COLO668 (cell line): ENCODE measurements at regions not wholly inside any gene's neighbourhood (a gene's known extent, or its start where the extent isn't known, plus 50 kb on each side); places are given as distances from the start of the nearest gene placed in this dataset.
A peak's percentile ranks its signal among the peaks of the same experiment; 100 is the strongest.

ENCODE experiments used
- DNase-seq: peaks from one replicate; lab custom pipeline; 2025; ENCODE audit not compliant: unreplicated experiment; lab: John Stamatoyannopoulos, UW

- no peak for DNase-seq
These were observed 401.6 kb downstream of the NPIPA7 start for GRCh38 chr16:16780588-16780987.

GRCh38 chr16:16782153-16782552, 403.2 kb downstream of the NPIPA7 start:
- DNase-seq, result no peak

- DNase-seq, result no peak
These were observed 409.1 kb downstream of the NPIPA7 start for GRCh38 chr16:16788004-16788403.

- no peak for DNase-seq
These were observed 411.7 kb downstream of the NPIPA7 start for GRCh38 chr16:16790597-16790996.

- DNase-seq, result no peak
These were observed 412.1 kb downstream of the NPIPA7 start for GRCh38 chr16:16791051-16791450.

GRCh38 chr16:16797239-16797638, 418.3 kb downstream of the NPIPA7 start:
- no peak for DNase-seq

- no peak for DNase-seq
These were observed 419.6 kb downstream of the NPIPA7 start for GRCh38 chr16:16798504-16798903.

GRCh38 chr16:16805809-16806208, 426.9 kb downstream of the NPIPA7 start:
- DNase-seq, result no peak

GRCh38 chr16:16815641-16816040, 436.7 kb downstream of the NPIPA7 start:
- no peak for DNase-seq

- no peak for DNase-seq
These were observed 438.3 kb downstream of the NPIPA7 start for GRCh38 chr16:16817196-16817595.

- DNase-seq, result no peak
These were observed 442.3 kb downstream of the NPIPA7 start for GRCh38 chr16:16821261-16821660.

- no peak for DNase-seq
These were observed 450.0 kb downstream of the NPIPA7 start for GRCh38 chr16:16828913-16829398.

GRCh38 chr16:16830401-16830800, 451.5 kb downstream of the NPIPA7 start:
- no peak for DNase-seq

GRCh38 chr16:16830973-16831372, 452.0 kb downstream of the NPIPA7 start:
- DNase-seq, result no peak

GRCh38 chr16:16833165-16833564, 454.2 kb downstream of the NPIPA7 start:
- no peak for DNase-seq

GRCh38 chr16:16850274-16850673, 471.3 kb downstream of the NPIPA7 start:
- no peak for DNase-seq

- DNase-seq, result no peak
These were observed 478.1 kb downstream of the NPIPA7 start for GRCh38 chr16:16857012-16857411.

GRCh38 chr16:16857603-16858283, 478.8 kb downstream of the NPIPA7 start:
- DNase-seq, result peak; percentile 2

GRCh38 chr16:16861546-16861945, 482.6 kb downstream of the NPIPA7 start:
- peak; percentile 16 for DNase-seq

- no peak for DNase-seq
These were observed 484.7 kb downstream of the NPIPA7 start for GRCh38 chr16:16863672-16864071.

- no peak for DNase-seq
These were observed 485.6 kb downstream of the NPIPA7 start for GRCh38 chr16:16864536-16864935.

- DNase-seq, result no peak
These were observed 486.4 kb downstream of the NPIPA7 start for GRCh38 chr16:16865374-16865773.

- no peak for DNase-seq
These were observed 489.0 kb downstream of the NPIPA7 start for GRCh38 chr16:16867973-16868372.
